ENCODE measurements at regions not wholly inside any gene's neighbourhood (a gene's known extent, or its start where the extent isn't known, plus 50 kb on each side); places are given as distances from the start of the nearest gene placed in this dataset.
A peak's percentile ranks its signal among the peaks of the same experiment; 100 is the strongest.
"Not testable (repeated sequence)": the region's sequence is repeated elsewhere in the genome, so short reads cannot be mapped to it uniquely, and the experiment has no call there.

GRCh38 chr10:42697926-42698325 is 59.6 kb upstream of the ZNF33B start:
- Histone ChIP-seq H3K36me3 (ENCODE audit: control insufficient read depth in 4 of 4, insufficient read depth in 3 of 4, low read depth in 1 of 4, low read length in 3 of 4) (no peaks in the 10 kb centered on the region), H3K9ac (ENCODE audit: low read depth in 1 of 2, low read length in 2 of 2) (no peak overlapping the region), H3K4me1 (ENCODE audit: control insufficient read depth in 4 of 4, insufficient read depth in 4 of 4, low read length in 3 of 4) (peaks cover 0 to 3% (median 0%) of the 10 kb centered on the region in 4 donors), H3K27me3 (ENCODE audit: control insufficient read depth in 4 of 4, insufficient read depth in 4 of 4, low read length in 3 of 4) (no peaks in the 10 kb centered on the region), H3K4me3 (ENCODE audit: low read depth in 1 of 3, low read length in 3 of 3) (no peak overlapping the region), H3K9me3 (ENCODE audit: control insufficient read depth in 4 of 4, low read length in 3 of 4) (no peaks in the 10 kb centered on the region), H3K27ac (ENCODE audit: low read depth in 1 of 2, low read length in 2 of 2) (no peak overlapping the region)
- DNase-seq (ENCODE audit: low spot score): no peak
- 71% methylated on average over 2 of the region's 2 CpGs for WGBS
- TF ChIP-seq GABPA (IDR thresholded peaks at IDR 0.05 in 1 of 2, conservative IDR thresholded peaks at IDR 0.05 in 1 of 2): no peak
- no peak for TF ChIP-seq ZBTB33 (IDR thresholded peaks at IDR 0.05)
- no peak for TF ChIP-seq FOXA1 (IDR thresholded peaks at IDR 0.05)
- TF ChIP-seq MAX (IDR thresholded peaks at IDR 0.05): no peak
- TF ChIP-seq, protein P1, sequence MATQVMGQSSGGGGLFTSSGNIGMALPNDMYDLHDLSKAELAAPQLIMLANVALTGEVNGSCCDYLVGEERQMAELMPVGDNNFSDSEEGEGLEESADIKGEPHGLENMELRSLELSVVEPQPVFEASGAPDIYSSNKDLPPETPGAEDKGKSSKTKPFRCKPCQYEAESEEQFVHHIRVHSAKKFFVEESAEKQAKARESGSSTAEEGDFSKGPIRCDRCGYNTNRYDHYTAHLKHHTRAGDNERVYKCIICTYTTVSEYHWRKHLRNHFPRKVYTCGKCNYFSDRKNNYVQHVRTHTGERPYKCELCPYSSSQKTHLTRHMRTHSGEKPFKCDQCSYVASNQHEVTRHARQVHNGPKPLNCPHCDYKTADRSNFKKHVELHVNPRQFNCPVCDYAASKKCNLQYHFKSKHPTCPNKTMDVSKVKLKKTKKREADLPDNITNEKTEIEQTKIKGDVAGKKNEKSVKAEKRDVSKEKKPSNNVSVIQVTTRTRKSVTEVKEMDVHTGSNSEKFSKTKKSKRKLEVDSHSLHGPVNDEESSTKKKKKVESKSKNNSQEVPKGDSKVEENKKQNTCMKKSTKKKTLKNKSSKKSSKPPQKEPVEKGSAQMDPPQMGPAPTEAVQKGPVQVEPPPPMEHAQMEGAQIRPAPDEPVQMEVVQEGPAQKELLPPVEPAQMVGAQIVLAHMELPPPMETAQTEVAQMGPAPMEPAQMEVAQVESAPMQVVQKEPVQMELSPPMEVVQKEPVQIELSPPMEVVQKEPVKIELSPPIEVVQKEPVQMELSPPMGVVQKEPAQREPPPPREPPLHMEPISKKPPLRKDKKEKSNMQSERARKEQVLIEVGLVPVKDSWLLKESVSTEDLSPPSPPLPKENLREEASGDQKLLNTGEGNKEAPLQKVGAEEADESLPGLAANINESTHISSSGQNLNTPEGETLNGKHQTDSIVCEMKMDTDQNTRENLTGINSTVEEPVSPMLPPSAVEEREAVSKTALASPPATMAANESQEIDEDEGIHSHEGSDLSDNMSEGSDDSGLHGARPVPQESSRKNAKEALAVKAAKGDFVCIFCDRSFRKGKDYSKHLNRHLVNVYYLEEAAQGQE (IDR thresholded peaks at IDR 0.05): no peak
- TF ChIP-seq JUND (IDR thresholded peaks at IDR 0.05): no peak
- no peak for TF ChIP-seq HNF4G (IDR thresholded peaks at IDR 0.05)
- no peak for TF ChIP-seq FOXA2 (IDR thresholded peaks at IDR 0.05)
- TF ChIP-seq EGR1 (IDR thresholded peaks at IDR 0.05; ENCODE audit: low read depth in 2 of 2): no peak
- no peak for TF ChIP-seq NR2F2 (IDR thresholded peaks at IDR 0.05)
- no peak for TF ChIP-seq SP1 (IDR thresholded peaks at IDR 0.05)
- TF ChIP-seq CTCF (IDR thresholded peaks at IDR 0.05; ENCODE audit: low read depth, low read length, missing input control): no peak

DNA sequence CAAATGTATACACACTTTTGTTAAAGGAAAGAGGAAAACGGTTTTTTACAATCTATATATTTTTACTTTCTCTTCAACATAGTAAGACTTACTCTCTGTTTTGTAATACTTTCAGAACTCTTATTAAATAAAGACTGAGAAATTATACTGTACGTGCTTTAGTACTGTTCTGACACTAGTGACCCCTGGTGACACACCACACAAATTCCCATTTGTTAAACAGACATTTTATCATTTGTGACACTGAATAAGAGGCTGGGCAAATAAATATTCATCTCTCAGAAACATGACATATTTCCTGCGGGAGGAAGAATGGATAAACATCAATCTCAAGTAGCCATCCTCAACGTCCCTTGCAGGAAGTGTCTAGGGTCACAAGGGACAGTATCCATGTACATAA is 68.9 kb upstream of the ZNF33B start:
- DNase-seq (ENCODE audit: low spot score): no peak
- Histone ChIP-seq H3K4me3 (ENCODE audit: low read depth in 1 of 3, low read length in 3 of 3) (no peak overlapping the region), H3K36me3 (ENCODE audit: control insufficient read depth in 4 of 4, insufficient read depth in 3 of 4, low read depth in 1 of 4, low read length in 3 of 4) (no peaks in the 10 kb centered on the region), H3K4me1 (ENCODE audit: control insufficient read depth in 4 of 4, insufficient read depth in 4 of 4, low read length in 3 of 4) (no peaks in the 10 kb centered on the region), H3K9me3 (ENCODE audit: control insufficient read depth in 4 of 4, low read length in 3 of 4) (no peaks in the 10 kb centered on the region), H3K27ac (ENCODE audit: low read depth in 1 of 2, low read length in 2 of 2) (no peak overlapping the region), H3K9ac (ENCODE audit: low read depth in 1 of 2, low read length in 2 of 2) (no peak overlapping the region), H3K27me3 (ENCODE audit: control insufficient read depth in 4 of 4, insufficient read depth in 4 of 4, low read length in 3 of 4) (no peaks in the 10 kb centered on the region)
- WGBS: 36% methylated on average over 4 of the region's 4 CpGs
- TF ChIP-seq RAD21 (IDR thresholded peaks at IDR 0.05): peak; percentile 48 to 62
- peak; percentile 10 for TF ChIP-seq CTCF (IDR thresholded peaks at IDR 0.05; ENCODE audit: low read depth, low read length, missing input control)
- TF ChIP-seq MAX (IDR thresholded peaks at IDR 0.05): no peak
- TF ChIP-seq FOXA2 (IDR thresholded peaks at IDR 0.05): no peak

DNA sequence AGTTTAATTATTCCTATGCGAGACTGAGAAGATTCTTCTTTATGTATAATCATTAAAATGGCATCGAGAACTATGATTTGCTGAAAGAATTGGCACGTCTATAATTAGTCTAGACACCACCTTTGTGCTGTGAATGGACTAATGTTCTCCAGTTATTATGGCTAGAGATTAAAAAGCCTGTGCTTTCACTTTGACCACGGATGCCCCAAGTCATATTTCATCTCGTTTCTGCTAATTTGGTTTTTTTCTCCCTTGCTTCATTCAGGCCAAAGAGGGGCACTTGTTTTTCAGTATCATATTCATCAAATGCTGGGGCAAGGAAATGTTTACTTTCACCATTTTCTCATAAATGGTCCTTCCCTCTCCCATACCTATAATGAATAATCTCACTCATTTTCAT is 63.3 kb upstream of the BMS1 start:
- H3K27me3 ChIP-seq (ENCODE audit: control insufficient read depth in 4 of 4, insufficient read depth in 4 of 4, low read length in 3 of 4); H3K9ac ChIP-seq (ENCODE audit: low read depth in 1 of 2, low read length in 2 of 2); H3K4me1 ChIP-seq (ENCODE audit: control insufficient read depth in 4 of 4, insufficient read depth in 4 of 4, low read length in 3 of 4); H3K9me3 ChIP-seq (ENCODE audit: control insufficient read depth in 4 of 4, low read length in 3 of 4); H3K4me3 ChIP-seq (ENCODE audit: low read depth in 1 of 3, low read length in 3 of 3); H3K27ac ChIP-seq (ENCODE audit: low read depth in 1 of 2, low read length in 2 of 2); H3K36me3 ChIP-seq (ENCODE audit: control insufficient read depth in 4 of 4, insufficient read depth in 3 of 4, low read depth in 1 of 4, low read length in 3 of 4); DNase-seq (ENCODE audit: low spot score): not testable (repeated sequence)
- WGBS: 72% methylated on average over 5 of the region's 5 CpGs

Data from liver (tissue), 8 donors.